Activated CD4-positive, alpha-beta T cell treated with anti-CD3 and anti-CD28 coated beads for 24 hours (primary cell): ENCODE measurements at regions not wholly inside any gene's neighbourhood (a gene's known extent, or its start where the extent isn't known, plus 50 kb on each side); places are given as distances from the start of the nearest gene placed in this dataset.

Source experiments
- DNase-seq, 2 donors: peaks; one replicate each; pipeline ENCODE4 v3.0.0-alpha.2; 2020; ENCODE audit warnings: low read depth in 2 of 2

DNA sequence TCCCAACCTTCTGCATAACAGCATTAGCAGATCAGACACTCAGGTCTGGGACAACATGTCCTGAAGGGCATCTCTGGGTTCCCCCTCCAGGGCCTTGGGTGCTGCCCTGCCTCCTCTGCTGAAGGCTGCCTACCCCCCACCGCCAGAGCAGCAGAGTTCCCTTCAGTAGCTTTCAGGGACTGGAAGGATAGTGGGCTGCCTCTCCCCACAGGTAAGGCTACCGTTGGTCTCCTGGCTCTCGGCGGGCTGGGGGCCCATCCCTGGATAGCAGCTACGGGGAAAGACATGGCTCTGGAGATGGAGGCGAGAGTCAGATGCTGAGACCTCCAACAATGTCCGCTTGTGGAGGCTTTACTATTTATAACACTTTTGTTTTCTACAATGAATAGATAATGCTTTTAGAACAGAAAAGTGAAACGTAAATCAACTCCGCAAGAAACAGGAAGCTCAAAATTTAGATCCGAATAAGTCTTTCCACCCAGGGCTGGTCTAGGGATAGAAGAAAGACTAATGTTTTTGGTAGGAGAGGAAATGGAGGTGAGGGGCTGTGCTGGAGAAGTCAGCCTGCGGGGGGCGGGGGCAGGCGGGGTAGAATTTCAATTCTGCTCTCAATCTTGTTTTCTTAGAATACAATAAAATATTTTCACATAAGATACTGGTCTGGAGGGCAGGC is 58.4 kb downstream of the ARL4C start:
- DNase-seq, result no peak

DNA sequence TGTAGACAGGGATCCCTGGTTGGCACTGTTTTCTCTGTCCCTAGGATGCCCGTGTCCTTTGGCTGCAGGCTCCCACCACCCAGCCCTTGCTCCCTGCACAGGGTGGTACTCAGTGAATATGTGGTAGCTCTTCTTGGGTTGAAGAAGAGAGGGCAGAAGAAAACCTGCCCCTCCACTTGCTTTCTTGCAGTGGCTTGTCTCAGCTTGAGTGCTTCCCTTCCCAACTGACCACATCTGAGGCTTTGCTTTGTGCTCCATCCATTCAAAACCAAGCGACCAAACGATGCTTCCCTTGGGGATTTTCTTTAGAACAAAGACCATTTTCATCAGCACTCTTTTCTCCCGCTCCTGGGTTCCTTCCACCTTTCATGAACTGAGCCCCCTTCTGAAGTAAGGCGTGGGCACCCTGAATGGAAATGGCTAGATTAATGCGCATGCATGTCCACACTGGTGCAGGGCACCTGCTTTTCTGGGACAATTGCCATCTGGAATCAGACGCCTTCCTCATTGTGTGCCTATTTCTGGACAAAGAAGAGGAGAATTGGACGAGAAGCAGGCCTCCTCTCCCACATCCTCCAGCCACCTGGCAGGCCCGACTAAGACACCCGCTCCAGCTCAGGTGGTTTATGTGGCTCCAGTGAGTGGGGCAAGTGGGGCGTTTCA is 59.1 kb downstream of the ARL4C start:
- DNase-seq, result no peak

DNA sequence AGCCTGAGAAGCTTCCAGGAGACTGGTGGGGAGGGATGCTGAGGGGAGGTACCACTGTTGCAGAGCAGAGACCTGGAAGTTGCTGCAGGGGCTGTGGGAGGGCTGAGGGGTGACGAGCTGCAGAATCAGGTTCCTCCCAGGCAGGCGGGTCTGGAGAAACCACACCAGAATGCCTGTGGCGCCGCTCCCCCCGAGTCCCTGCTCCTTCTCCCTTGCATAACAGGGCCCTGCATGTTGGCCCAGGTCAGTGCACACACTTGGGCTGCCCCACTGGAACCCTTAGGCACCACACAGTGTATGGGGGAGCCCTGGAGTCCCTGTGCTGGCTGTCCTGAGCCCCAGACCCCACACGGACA is 60.4 kb downstream of the ARL4C start:
- DNase-seq, result no peak

DNA sequence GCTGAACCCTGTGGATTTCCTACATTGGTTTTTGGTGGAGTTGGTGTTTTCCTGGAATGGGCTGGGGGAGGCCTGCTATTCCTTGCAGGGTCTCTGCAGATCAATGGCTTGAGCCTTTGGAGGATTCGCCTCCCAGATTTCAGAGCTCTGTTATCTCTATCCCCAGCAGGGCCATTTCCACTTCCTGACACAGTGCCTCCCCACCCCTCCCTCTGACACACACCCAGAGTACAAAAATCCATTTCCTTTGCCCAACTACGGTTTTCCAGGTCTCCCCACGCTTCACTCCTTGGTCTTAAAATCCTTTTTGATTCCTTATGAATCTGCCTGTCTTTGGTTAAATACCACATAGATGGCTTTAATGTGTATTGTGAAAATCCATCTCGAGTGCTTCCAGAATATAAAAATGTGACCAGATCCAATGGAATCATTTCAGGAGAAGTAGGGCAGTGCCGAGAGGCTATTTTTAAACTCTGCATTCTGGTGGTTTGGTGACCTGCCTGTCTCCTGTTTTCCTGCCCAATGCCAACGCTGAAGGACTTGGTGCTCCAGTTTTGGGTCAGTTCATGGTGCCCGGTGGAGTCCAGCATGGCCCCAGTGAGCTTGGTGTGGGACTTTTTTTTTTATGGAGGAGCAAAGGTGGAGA is 60.9 kb downstream of the ARL4C start:
- DNase-seq, result no peak

DNA sequence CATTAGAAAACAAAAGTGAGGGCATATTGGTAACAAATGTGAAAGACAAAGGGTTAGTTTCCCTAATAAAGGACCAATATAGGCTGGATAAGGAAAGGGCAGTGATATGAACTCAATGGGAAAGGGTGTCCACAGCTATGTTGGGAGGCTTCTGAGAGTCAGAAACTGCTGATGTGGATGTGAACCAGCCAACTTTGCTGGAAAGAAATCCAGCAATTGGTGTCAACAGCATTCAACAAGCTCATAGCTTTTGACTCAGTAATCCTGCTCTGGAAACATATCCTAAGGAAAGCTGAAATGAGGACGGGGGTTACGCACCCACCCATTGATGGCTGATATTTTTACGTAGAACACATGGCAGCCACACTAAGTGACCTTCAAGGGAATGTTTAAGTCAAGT is 63.7 kb downstream of the ARL4C start:
- DNase-seq, result no peak

DNA sequence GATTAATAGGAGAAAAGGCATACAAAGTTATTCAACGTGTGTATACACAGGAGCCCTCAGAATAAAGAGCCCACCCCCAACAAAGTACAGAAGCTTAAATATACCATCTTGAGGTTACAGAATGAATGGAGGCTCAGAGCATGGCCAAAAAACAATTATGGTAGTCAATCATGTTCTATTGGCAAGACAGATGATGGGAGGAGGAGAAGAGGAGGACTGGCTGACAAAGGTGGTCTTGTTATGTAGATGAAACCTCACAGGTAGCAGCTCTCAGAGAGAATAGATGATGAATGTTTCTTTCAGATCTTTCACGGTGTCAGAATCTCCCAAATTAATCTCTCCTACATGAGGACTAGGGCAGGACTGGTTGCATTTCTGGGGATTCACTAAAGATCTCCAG is 66.0 kb downstream of the ARL4C start:
- DNase-seq, result no peak

DNA sequence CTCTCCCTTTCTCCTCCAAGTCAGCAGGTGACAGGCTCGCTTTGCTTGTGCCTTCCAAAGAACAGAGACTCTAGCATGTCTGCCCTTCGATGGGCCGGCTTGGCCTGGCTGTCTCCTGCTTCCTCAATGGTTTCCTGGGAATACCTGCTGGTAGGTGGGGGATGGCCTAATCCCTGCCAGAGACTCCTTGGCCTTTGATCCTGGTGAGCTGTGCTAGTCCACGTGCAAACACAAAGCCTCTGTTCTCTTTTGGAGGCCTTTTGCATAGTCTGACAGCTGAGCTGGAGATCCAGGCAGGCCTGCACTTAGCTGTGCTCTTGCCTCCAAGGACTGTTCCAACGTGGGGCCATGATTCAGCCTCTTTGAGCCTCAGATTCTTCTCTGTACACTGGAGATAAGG is 67.6 kb downstream of the ARL4C start:
- DNase-seq, result no peak

DNA sequence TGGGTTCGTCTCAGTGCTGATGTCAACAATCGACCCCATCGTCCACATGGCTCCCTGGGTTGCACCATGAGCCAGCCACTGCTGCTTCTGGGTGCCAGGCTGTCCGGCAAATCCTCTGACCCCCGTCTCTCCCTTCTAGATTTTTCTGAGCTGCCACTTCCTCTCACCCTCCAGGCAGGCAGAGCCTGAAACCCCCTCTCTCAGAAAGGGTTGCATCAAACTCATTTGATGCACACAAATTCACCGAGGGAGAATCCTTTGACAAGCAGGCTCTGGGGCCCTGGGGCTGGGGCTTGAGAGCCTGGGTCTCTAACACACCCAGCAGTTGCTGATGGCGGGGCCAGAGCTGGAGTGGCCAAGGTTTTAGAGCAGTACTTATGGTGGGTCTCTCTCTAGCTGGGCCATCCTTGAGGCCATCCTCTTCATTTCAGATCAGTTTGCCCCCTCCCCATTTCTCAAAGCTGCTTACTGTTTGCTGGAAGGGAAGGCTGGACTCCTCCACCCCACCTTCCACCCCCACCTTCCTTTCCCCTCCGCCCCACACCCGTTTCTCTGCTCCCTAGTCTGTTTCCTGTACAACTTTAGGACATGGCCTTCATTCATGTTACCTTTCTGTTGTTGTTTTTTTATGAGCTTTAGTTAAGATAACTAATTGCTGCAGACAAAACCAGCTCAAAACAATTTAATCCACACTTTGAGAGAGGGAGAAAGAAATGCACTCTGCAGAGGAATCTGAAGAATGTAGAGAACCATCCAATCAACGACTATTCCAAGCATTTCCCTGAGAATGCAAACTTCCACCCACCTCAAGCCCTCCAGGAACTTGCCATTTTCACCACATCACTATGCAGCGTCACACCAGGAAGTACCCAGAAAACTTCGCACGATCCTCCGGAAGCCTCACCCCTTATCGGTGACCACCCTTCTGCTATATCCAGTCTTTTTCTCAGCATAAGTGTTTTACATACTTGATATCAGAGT is 69.5 kb downstream of the ARL4C start:
- no peak for DNase-seq

DNA sequence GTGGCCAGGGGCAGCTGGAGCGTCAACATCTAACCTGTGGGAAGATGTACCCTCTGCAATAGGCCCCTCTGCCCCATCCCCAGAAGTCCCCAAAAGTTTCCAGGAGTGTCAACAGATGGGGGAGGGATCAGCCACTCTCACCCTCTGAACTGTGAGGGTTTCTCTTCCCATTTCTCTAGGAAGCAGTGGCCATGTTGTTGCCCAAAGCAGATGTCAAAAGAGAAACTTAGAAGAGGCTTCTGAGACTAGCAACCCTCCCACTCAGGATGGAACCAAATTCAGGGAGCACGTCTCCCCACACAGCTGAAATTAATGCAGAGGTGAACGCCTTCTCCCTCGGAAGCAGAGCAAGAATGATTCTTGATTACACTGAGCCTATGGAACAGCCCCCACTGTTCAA is 70.3 kb downstream of the ARL4C start:
- no peak for DNase-seq

DNA sequence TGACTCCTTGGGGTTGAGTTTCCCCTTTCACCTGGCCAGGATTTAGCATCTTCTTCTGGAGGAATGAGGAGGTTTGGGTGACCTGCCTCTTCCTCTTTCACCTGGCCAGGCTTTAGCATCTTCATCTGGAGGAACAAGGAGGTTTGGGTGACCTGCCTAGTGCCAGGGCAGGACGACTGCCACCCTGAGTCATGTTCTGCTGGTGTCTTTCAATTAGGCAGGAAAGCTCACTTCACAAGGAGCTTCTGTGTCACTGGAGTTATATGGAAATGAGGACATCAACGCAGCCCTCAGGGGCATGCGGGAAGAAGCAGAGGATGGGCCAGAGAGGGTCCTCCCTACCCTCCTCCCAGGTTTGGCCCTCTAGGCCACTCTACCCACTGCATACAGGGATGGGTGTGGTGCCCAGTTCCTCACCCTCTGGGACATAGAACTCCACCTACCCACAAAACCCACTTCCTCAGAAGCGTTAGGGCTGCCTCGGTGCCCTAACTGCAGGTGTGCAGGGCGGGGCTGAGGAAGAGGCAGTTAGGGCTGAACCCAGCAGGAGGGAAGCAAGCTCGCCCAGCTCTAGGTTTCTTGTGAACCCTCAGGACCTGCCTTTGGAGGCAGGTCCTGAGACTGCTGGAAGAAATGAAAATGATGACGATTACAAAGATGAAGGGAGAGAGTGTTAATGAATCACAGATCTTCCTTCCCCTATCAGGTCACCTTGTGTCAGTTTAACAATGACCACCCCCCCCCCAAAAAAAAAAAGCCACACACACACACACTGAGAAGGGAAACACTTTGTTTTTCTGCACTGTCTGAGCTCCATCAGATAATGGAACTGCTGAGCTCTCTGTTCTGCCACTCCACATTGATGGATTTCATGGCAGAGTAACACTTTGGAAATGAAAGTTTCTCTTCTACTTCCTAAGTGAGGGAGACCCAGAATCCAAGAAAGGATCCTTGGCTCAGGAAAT is 71.0 kb downstream of the ARL4C start:
- DNase-seq, result no peak

DNA sequence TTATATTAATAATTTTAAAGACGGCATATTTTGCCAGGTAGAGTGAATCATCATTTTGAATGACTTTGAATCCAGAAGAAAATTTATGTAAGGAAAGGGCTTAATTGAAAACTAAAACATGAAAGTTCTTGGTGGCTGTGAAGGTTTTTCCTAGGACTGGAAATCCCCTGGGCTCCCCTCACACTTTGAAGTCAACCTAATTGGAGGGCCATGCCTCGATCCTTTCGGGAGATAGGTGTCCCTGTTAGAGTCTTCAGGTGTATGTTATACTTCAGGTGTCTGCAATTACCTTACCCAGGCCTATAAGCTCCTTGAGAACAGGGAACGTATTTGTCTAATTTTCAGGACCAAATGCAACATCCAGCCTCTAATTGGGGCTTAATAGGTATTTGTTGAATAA is 73.0 kb downstream of the ARL4C start:
- DNase-seq, result no peak

DNA sequence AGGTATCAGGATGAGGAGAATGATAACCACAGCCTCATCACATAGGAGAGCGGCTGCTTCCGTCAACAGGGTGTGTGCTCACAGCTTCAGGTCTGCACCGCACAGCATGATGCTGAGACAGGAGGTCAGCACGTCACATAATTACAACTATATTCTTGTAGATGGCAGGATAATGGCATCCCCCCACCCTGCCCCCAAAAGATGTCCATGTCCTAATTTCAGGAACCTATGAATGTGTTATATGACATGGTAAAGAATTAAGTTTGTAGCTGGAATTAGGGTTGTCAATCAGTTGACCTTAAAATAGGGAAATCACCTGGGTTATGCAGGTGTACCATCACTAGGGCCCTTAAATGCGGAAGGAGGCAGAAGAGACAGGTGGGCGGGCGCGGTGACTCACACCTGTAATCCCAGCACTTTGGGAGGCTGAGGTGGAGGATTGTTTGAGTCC is 73.9 kb downstream of the ARL4C start:
- DNase-seq, result no peak

DNA sequence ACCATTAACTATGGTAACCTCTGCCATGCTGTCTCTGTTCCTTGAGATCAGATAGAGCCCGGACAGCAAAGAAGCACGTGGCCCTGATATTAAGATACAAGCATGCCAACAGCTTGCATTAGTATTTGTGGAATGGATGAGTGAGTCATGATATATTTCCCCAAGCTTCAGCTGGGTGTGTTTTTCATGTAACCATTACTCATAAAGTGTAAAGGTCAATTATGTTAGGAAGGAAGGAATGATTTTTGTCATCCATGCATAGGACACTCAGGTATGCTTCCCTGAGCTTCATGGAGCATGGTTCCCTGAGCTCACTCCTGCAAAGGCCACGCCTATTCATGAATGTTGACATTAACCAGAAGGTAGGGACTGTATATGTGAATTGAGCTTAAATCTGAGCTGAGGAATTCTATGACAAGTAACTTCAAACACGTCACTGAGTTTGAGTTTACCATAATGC is 74.6 kb downstream of the ARL4C start:
- no peak for DNase-seq

DNA sequence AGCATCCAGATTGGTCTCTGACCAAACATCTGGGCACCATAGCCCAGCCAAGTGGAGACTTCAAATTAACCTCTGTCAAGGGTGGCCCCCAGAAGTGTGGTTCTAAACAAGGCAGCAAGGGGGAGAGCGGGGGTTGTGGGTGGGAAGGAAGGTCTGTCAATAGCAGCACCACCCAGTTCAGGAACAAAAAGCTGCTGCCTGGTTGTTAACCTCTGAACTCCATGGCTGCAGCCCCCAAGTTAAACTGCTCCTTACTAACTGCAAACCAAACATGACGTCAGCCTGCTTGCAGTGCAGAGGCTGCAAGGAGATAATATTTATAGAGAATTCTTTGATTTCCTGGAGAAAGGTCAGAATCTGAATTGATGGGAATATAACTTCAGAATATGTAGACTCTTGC is 76.5 kb downstream of the ARL4C start:
- no peak for DNase-seq

DNA sequence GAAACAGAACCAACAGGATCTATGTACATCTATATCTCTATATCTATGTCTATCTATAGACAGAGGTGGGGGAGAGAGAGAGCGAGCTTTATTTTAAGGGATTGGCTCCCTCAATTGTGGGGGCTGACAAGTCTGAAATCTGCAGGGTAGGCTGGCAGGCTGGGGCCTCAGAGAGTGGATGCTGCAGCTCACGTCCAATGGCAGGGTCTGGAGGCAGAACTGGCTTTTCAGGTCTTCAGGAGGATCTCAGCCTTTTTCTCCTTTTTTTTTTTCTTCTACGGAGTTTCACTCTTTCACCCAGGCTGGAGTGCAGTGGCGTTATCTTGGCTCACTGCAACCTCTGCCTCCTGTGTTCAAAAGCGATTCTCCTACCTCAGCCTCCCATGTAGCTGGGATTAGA is 77.2 kb downstream of the ARL4C start:
- no peak for DNase-seq

DNA sequence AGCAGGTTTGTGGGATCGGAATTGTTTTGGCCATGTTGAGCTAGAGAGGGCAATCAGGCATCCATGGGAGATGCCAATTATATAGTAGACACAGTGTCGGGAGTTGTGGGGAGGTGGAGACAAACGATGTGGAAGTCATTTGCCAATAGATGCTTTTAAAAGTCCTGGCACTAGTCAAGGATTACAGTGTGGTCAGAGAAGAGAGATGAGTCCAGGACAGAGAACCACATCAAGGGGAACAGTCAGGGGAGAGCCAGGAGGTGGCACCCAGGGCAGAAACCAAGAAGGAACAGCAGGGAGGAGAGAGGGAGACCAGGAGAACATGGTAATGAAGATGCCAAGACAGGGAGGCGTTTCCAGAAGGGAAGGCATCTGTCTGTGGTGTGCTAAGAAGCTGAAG is 81.2 kb downstream of the ARL4C start:
- no peak for DNase-seq

DNA sequence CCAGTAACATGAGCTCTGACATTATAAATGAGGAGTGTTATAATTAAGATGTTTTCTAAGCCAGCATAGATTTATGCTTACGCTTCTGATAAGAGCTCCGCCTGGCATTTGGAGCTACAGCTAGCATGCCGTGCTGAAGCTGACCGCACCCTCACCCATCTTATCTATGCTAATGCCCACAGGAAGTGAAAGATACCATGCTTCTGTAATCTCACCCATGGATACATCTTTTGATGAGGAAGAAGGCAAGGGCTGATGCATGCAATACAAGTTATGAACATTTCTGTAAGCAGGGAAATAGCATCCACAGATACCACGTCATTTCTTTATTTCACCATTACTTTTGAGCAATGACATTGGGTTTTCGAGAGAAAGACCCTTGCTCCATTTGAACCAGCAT is 82.3 kb downstream of the ARL4C start:
- DNase-seq, result no peak

DNA sequence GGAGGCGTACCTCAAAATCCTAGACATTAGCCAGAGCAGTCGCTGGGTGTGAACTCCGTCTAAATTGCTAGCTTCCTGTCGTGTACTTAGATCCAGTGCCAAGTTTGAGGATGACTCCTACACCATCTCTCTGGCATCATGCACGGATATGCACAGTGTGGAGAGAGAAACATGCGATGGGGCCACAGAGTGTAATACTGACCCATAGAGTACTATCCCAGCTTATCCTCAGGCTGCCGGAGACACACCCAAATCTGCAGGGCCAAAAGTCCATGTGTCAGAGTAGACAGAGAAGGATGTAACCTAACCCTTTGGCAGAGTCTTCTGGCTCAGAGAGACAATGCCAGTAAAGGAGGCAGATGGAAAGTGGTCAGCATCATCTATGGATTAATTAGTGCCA is 84.2 kb downstream of the ARL4C start:
- no peak for DNase-seq

DNA sequence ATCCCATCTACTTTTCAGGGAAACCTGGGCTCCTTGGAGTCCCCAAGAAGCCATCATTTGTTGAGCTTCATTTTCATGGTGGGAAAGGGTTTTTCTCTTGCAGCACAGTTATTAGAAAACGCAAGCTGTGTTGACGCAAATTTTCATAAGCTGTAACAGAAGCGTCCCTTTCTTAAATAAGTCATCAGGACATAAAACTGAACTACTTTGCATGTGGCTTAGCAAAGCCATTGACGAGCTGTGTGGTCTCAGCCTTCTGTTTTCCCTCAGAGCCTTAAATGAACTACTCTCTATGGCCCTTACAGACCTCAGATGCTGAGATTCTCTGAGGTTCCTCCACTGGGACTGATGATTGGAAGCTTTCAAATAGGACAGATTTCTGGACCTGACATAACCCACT is 85.1 kb downstream of the ARL4C start:
- DNase-seq, result no peak

DNA sequence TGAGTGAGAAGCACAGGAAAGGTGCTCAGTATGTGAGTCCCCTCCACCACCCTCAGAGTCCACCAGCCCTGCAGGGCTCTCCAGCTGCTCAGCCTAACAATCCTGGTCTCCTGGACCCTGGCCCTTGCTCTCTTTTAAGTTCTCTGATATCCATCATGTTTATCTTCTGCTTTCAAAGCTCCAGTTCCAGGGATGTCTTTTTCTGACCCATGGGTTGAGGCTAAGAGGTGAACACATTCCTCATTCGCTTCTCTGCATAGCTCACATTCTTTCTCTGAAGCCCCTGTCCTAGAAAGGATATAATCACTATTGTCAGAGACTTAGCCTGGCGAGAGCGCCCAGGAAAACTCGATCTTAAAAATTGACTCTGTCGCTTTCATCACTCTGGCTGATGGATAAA is 86.4 kb downstream of the ARL4C start:
- DNase-seq, result no peak

DNA sequence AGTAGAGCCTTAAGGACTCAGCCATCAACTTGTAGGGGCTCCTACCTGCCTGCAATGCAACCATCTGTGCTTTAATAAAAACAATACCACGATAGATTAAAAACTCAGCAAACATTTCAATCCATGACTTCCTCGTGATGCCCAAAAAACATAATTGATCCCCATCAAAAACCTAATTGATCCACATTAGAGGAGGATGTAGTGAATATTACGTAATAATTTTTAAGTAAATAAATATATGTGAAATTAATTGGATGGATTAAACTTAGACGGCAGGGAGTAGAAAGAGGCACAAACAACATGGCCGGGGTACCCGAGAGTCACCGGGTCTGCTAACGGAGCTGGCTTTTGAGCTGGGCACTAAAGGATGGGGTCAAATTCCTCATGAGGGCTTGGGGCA is 87.3 kb downstream of the ARL4C start:
- DNase-seq, result no peak
